ENCODE measurements at regions not wholly inside any gene's neighbourhood (a gene's known extent, or its start where the extent isn't known, plus 50 kb on each side); places are given as distances from the start of the nearest gene placed in this dataset.

- TF ChIP-seq CTCF (IDR thresholded peaks at IDR 0.05; ENCODE audit: low read length), result no peak
- no peak for TF ChIP-seq EZH2 (IDR thresholded peaks at IDR 0.05; ENCODE audit: borderline replicate concordance, low read length)
These were observed 58.0 kb upstream of the CCN2 start for GRCh38 chr6:132009175-132009574.
